ENCODE measurements at regions not wholly inside any gene's neighbourhood (a gene's known extent, or its start where the extent isn't known, plus 50 kb on each side); places are given as distances from the start of the nearest gene placed in this dataset.

GRCh38 chr2:234623521-234623991 lies 126.7 kb upstream of the ARL4C start:
- Histone ChIP-seq H4K20me1 (ENCODE audit: insufficient read depth) (no peaks in the 10 kb centered on the region), H3K4me3 (ENCODE audit: low read length) (no peak overlapping the region), H3K9ac (ENCODE audit: low read length) (no peak overlapping the region), H3K9me3 (ENCODE audit: low read length) (no peaks in the 10 kb centered on the region), H3K79me2 (replicated peaks; ENCODE audit: insufficient read depth, low read length) (no peaks in the 10 kb centered on the region), H3K27me3 (ENCODE audit: insufficient read depth, low read depth, low read length) (no peaks in the 10 kb centered on the region), H3K9me2 (ENCODE audit: insufficient read depth, low read length) (no peaks in the 10 kb centered on the region), H3F3A (ENCODE audit: insufficient read depth, low read length, poor library complexity, severe bottlenecking) (no peaks in the 10 kb centered on the region), H3K27ac (ENCODE audit: low read length) (no peak overlapping the region), H3K4me2 (ENCODE audit: low read length) (no peak overlapping the region), H2AFZ (ENCODE audit: low read depth, low read length) (no peak overlapping the region), H3K36me3 (ENCODE audit: insufficient read depth, low read length) (no peaks in the 10 kb centered on the region)
- TF ChIP-seq TAF1 (IDR thresholded peaks at IDR 0.05; ENCODE audit: low read depth) (no peak), POLR2AphosphoS5 (IDR thresholded peaks at IDR 0.05) (no peak), EZH2 (IDR thresholded peaks at IDR 0.05; ENCODE audit: borderline replicate concordance, insufficient read depth, low read length, poor library complexity, severe bottlenecking) (no peak), RAD21 (conservative IDR thresholded peaks at IDR 0.05) (no peak), CTCF (IDR thresholded peaks at IDR 0.05; ENCODE audit: poor library complexity, severe bottlenecking) (no peak), SMC3 (conservative IDR thresholded peaks at IDR 0.05; ENCODE audit: poor library complexity) (no peak), MXI1 (conservative IDR thresholded peaks at IDR 0.05; ENCODE audit: poor library complexity, severe bottlenecking) (no peak), REST (IDR thresholded peaks at IDR 0.05; ENCODE audit: borderline replicate concordance) (no peak), EP300 (conservative IDR thresholded peaks at IDR 0.05; ENCODE audit: poor library complexity, severe bottlenecking) (no peak)

GRCh38 chr2:234621120-234621519 lies 124.2 kb upstream of the ARL4C start:
- no peak overlapping the region for H3K4me2 ChIP-seq (ENCODE audit: low read length)
- no peaks in the 10 kb centered on the region for H3F3A ChIP-seq (ENCODE audit: insufficient read depth, low read length, poor library complexity, severe bottlenecking)
- no peaks in the 10 kb centered on the region for H3K79me2 ChIP-seq (replicated peaks; ENCODE audit: insufficient read depth, low read length)
- H3K9ac ChIP-seq (ENCODE audit: low read length), result no peak overlapping the region
- no peaks in the 10 kb centered on the region for H3K9me3 ChIP-seq (ENCODE audit: low read length)
- H3K4me3 ChIP-seq (ENCODE audit: low read length), result no peak overlapping the region
- H3K27me3 ChIP-seq (ENCODE audit: insufficient read depth, low read depth, low read length), result no peaks in the 10 kb centered on the region
- H3K27ac ChIP-seq (ENCODE audit: low read length), result no peak overlapping the region
- H4K20me1 ChIP-seq (ENCODE audit: insufficient read depth), result no peaks in the 10 kb centered on the region
- H3K9me2 ChIP-seq (ENCODE audit: insufficient read depth, low read length), result no peaks in the 10 kb centered on the region
- H3K36me3 ChIP-seq (ENCODE audit: insufficient read depth, low read length), result no peaks in the 10 kb centered on the region
- no peak for TF ChIP-seq EP300 (conservative IDR thresholded peaks at IDR 0.05; ENCODE audit: poor library complexity, severe bottlenecking)
- TF ChIP-seq REST (IDR thresholded peaks at IDR 0.05; ENCODE audit: borderline replicate concordance), result no peak
- no peak overlapping the region for H2AFZ ChIP-seq (ENCODE audit: low read depth, low read length)
